Prostate gland (tissue), 2 donors: ENCODE measurements at regions not wholly inside any gene's neighbourhood (a gene's known extent, or its start where the extent isn't known, plus 50 kb on each side); places are given as distances from the start of the nearest gene placed in this dataset.

Experiments
- POLR2A ChIP-seq: fragments of 450-650 bp; IDR thresholded peaks from one replicate; pipeline ENCODE4 v1.6.1; 2016; ENCODE audit warnings: antibody characterized with exemption, mild to moderate bottlenecking
- TF ChIP-seq, protein P1 (sequence below), 4 experiments: fragments of 200-600 bp in 2 of 4; fragments of 450-650 bp in 2 of 4; sonication (generic) in 2 of 4; IDR thresholded peaks; 1 replicate in 3 of 4; 2 replicates in 1 of 4; pipeline ENCODE4 v1.5.1; 2016 to 2019; ENCODE audit warnings: antibody characterized with exemption in 4 of 4, mild to moderate bottlenecking in 2 of 4, moderate library complexity in 2 of 4

DNA sequence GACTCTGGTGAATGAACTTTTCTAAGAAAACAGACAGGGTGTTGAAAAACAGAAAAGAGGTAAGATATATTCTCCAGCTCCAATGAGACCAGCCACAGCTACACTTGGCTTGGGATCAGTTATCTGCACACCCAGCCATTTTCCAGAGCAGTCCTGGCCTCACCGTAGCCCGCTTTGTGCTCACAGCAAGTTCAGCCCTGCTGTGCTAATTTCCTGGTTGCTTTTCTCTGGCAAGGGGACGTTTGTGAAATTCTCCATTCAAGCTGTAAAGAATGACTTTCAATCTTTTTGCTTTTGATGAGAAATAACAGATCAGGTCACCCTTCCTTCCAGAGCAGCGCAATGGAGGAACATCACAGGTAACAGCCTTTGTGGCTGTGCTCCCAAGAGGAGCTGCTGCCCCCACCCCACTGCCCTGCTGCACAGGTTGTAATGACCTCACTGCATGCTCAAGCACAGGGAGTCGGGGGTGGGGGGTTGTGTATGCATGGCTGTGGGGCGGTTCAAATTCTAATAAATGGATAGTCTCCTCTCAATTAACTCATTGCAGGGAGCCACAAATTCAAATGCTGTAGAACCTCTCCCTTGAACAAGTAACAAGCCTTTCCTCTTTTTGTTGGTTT, 516.6 kb upstream of the NBEA start:
- TF ChIP-seq, protein P1, sequence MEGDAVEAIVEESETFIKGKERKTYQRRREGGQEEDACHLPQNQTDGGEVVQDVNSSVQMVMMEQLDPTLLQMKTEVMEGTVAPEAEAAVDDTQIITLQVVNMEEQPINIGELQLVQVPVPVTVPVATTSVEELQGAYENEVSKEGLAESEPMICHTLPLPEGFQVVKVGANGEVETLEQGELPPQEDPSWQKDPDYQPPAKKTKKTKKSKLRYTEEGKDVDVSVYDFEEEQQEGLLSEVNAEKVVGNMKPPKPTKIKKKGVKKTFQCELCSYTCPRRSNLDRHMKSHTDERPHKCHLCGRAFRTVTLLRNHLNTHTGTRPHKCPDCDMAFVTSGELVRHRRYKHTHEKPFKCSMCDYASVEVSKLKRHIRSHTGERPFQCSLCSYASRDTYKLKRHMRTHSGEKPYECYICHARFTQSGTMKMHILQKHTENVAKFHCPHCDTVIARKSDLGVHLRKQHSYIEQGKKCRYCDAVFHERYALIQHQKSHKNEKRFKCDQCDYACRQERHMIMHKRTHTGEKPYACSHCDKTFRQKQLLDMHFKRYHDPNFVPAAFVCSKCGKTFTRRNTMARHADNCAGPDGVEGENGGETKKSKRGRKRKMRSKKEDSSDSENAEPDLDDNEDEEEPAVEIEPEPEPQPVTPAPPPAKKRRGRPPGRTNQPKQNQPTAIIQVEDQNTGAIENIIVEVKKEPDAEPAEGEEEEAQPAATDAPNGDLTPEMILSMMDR (IDR thresholded peaks at IDR 0.05) = no peak
- no peak for TF ChIP-seq POLR2A
